HepG2 (cell line): ENCODE measurements at regions not wholly inside any gene's neighbourhood (a gene's known extent, or its start where the extent isn't known, plus 50 kb on each side); places are given as distances from the start of the nearest gene placed in this dataset.

Experiments
- ATAC-seq: fragments of 200-7000 bp; cut with Tn5 transposase; 3 replicates; pipeline ENCODE4 v1.9.1; 2020; ENCODE audit warnings: mild to moderate bottlenecking, moderate library complexity
- BruUV-seq: library from RNA; stranded (reverse); fragments of 400-500 nt; replicated peaks from 2 replicates; lab custom pipeline; 2021; lab: Mats Ljungman, UMichigan
- CTCF ChIA-PET: fragments of 300-600 bp; formaldehyde crosslinking; extraction: SDS; loops from one replicate; lab custom pipeline; 2021; ENCODE audit warnings: low total read pairs, inconsistent platforms, low intra/inter-chr PET ratio; lab: Yijun Ruan, JAX
- POLR2A ChIA-PET: fragments of 350-600 bp; sonication (Branson Sonifier 250); formaldehyde crosslinking; loops from one replicate; lab custom pipeline; 2020; ENCODE audit warnings: antibody characterized with exemption, inconsistent platforms; lab: Yijun Ruan, JAX
- DNase-seq: peaks from one replicate; pipeline ENCODE4 v3.0.0-alpha.2; 2015; ENCODE audit warnings: low spot score
- FAIRE-seq: peaks from 3 replicates; lab custom pipeline; 2011; peaks lifted over from hg19 to GRCh38; lab: Jason Lieb, UNC
- H2AFZ ChIP-seq: one replicate; pipeline ENCODE4 v1.6.1; 2011; ENCODE audit warnings: low read length, inconsistent platforms
- H3K27ac ChIP-seq: fragments of 300-600 bp; 3 replicates; pipeline ENCODE4 v1.8.0; 2011; ENCODE audit warnings: mixed run types, mild to moderate bottlenecking, mixed read lengths, low read length, inconsistent platforms; ENCODE audit not compliant: insufficient read depth; ENCODE audit errors: extremely low read length
- H3K27me3 ChIP-seq, 2 experiments: fragments of 200-600 bp in 1 of 2; 2 replicates in 1 of 2; 3 replicates in 1 of 2; pipeline versions ENCODE4 v1.6.0 to v1.8.0; 2011; ENCODE audit warnings: low read length in 2 of 2, mild to moderate bottlenecking in 2 of 2, moderate library complexity in 2 of 2, inconsistent platforms in 1 of 2; ENCODE audit not compliant: insufficient read depth in 2 of 2, control insufficient read depth in 1 of 2
- H3K36me3 ChIP-seq, 2 experiments: fragments of 200-600 bp in 1 of 2; replicated peaks in 1 of 2; 2 replicates in 1 of 2; 3 replicates in 1 of 2; pipeline versions ENCODE4 v1.5.1 to v1.8.0; 2011; ENCODE audit warnings: low read length in 2 of 2, inconsistent platforms in 1 of 2; ENCODE audit not compliant: insufficient read depth in 2 of 2, control insufficient read depth in 1 of 2
- H3K4me1 ChIP-seq: 2 replicates; pipeline ENCODE4 v1.5.1; 2012; ENCODE audit warnings: low read length, inconsistent platforms; ENCODE audit not compliant: insufficient read depth
- H3K4me2 ChIP-seq: 2 replicates; pipeline ENCODE4 v1.6.0; 2011; ENCODE audit warnings: low read depth, low read length, inconsistent platforms
- H3K4me3 ChIP-seq, 3 experiments: fragments of 200-600 bp in 1 of 3; sonication (generic), shearing (Covaris generic) in 1 of 3; replicated peaks in 1 of 3; 2 replicates each; pipeline ENCODE4 v1.5.1; 2011 to 2016; ENCODE audit warnings: low read length in 3 of 3, inconsistent platforms in 2 of 3, low read depth in 2 of 3, mild to moderate bottlenecking in 2 of 3, control low read depth in 1 of 3, mixed read lengths in 1 of 3; ENCODE audit not compliant: insufficient read depth in 1 of 3
- H3K79me2 ChIP-seq: one replicate; pipeline ENCODE4 v1.6.1; 2011; ENCODE audit warnings: low read length, inconsistent platforms; ENCODE audit not compliant: insufficient read depth
- H3K9ac ChIP-seq: 2 replicates; pipeline ENCODE4 v1.6.0; 2011; ENCODE audit warnings: mild to moderate bottlenecking, low read depth, low read length, inconsistent platforms; ENCODE audit not compliant: insufficient read depth
- H3K9me3 ChIP-seq: 2 replicates; pipeline ENCODE4 v1.5.1; 2012; ENCODE audit warnings: mild to moderate bottlenecking, low read length
- H4K20me1 ChIP-seq: 2 replicates; pipeline ENCODE4 v1.6.0; 2011; ENCODE audit warnings: inconsistent platforms, mild to moderate bottlenecking, low read length, moderate library complexity; ENCODE audit not compliant: insufficient read depth
- CTCF ChIP-seq: sonication (generic); formaldehyde crosslinking; IDR thresholded peaks from 2 replicates; pipeline ENCODE4 v1.5.0; 2020; ENCODE audit warnings: mild to moderate bottlenecking, missing genetic modification reagents, moderate library complexity
- HMG20B ChIP-seq: conservative IDR thresholded peaks from 2 replicates; pipeline ENCODE4 v1.6.1; 2016; ENCODE audit warnings: missing genetic modification reagents, missing compliant biosample characterization
- HNRNPK ChIP-seq: fragments of 200-400 bp; formaldehyde crosslinking; IDR thresholded peaks from 2 replicates; pipeline ENCODE4 v1.6.1; 2018; ENCODE audit warnings: low read length, low read depth, moderate library complexity, mild to moderate bottlenecking; ENCODE audit not compliant: poor library complexity, severe bottlenecking
- MBD4 ChIP-seq: IDR thresholded peaks from 2 replicates; pipeline ENCODE4 v1.6.1; 2012; ENCODE audit warnings: low read length, inconsistent platforms, borderline replicate concordance
- NONO ChIP-seq, 2 experiments: fragments of 450-650 bp in 1 of 2; sonication (generic) in 1 of 2; formaldehyde crosslinking in 1 of 2; IDR thresholded peaks in 1 of 2; conservative IDR thresholded peaks in 1 of 2; 2 replicates each; pipeline versions ENCODE4 v1.6.1 to v1.8.0; 2017 to 2022; ENCODE audit warnings: mild to moderate bottlenecking in 1 of 2, missing genetic modification reagents in 1 of 2, moderate library complexity in 1 of 2
- SMYD3 ChIP-seq: sonication (generic); formaldehyde crosslinking; IDR thresholded peaks from 2 replicates; pipeline ENCODE4 v1.8.1; 2023; ENCODE audit warnings: mild to moderate bottlenecking, missing genetic modification reagents
- WGBS: methylation state at CpG from one replicate; pipeline ENCODE4 v1.1.6; 2017; ENCODE audit warnings: low lambda C conversion rate; 5-methylcytosine and 5-hydroxymethylcytosine counted together
- in situ Hi-C: cut with HindIII; loops from 2 replicates; pipeline ENCODE4 v1.10.0; 2017; ENCODE audit warnings: low pct_unique_long_range_greater_than_20kb; ENCODE audit not compliant: extremely low pct_ligation_motif_present
- intact Hi-C: fragments of 100-400 bp; cut with micrococcal nuclease; formaldehyde crosslinking; loops from one replicate; pipeline ENCODE4 v1.10.0; 2022; ENCODE audit not compliant: unreplicated experiment

GRCh38 chr9:106438928-106439327, 424.0 kb upstream of the ZNF462 start:
- POLR2A ChIA-PET = no interaction called here
- no peak overlapping the region for H3K9ac ChIP-seq
- TF ChIP-seq SMYD3 (CRISPR knock-in tag) (no peak), NONO (IDR thresholded peaks at IDR 0.05) (no peak), NONO (CRISPR knock-in tag; conservative IDR thresholded peaks at IDR 0.05) (no peak), MBD4 (no peak)
- no peak for DNase-seq
- BruUV-seq = no TSS peak
- H3K4me1 ChIP-seq = no peaks in the 10 kb centered on the region
- no peak for ATAC-seq
- WGBS = 81% methylated on average over 3 of the region's 3 CpGs
- no peaks in the 10 kb centered on the region for H3K27me3 ChIP-seq
- no peak overlapping the region for H2AFZ ChIP-seq
- in situ Hi-C loops = no loop called here
- CTCF ChIA-PET = no interaction called here
- H3K79me2 ChIP-seq = no peaks in the 10 kb centered on the region
- no peak overlapping the region for H3K4me3 ChIP-seq
- H3K27ac ChIP-seq = no peak overlapping the region
- H3K36me3 ChIP-seq = no peaks in the 10 kb centered on the region
- intact Hi-C loops = no loop called here
- no peak overlapping the region for H3K4me2 ChIP-seq
- no peaks in the 10 kb centered on the region for H3K9me3 ChIP-seq
- no peaks in the 10 kb centered on the region for H4K20me1 ChIP-seq
- no peak for FAIRE-seq

- Histone ChIP-seq H3K9ac (no peak overlapping the region), H4K20me1 (no peaks in the 10 kb centered on the region), H3K4me1 (no peaks in the 10 kb centered on the region), H3K4me3 (no peak overlapping the region), H3K9me3 (no peaks in the 10 kb centered on the region), H3K27ac (no peak overlapping the region), H3K36me3 (no peaks in the 10 kb centered on the region), H3K79me2 (no peaks in the 10 kb centered on the region), H3K27me3 (no peaks in the 10 kb centered on the region), H2AFZ (no peak overlapping the region), H3K4me2 (no peak overlapping the region)
- BruUV-seq = no TSS peak
- ATAC-seq (no peak), DNase-seq (no peak), FAIRE-seq (no peak)
- in situ Hi-C loops (no loop called here), intact Hi-C loops (no loop called here)
- TF ChIP-seq HMG20B (CRISPR knock-in tag) (no peak), CTCF (CRISPR knock-in tag) (no peak), HNRNPK (no peak)
- ChIA-PET CTCF (no interaction called here), POLR2A (no interaction called here)
- 36% methylated on average over 3 of the region's 3 CpGs for WGBS
These were observed 421.7 kb upstream of the ZNF462 start for GRCh38 chr9:106441283-106441682.
